ENCODE measurements at regions not wholly inside any gene's neighbourhood (a gene's known extent, or its start where the extent isn't known, plus 50 kb on each side); places are given as distances from the start of the nearest gene placed in this dataset.

GRCh38 chr16:9344508-9344907 lies 253.1 kb downstream of the HAPSTR1 start:
- no peaks in the 10 kb centered on the region for H3K27me3 Mint-ChIP-seq (ENCODE audit: low read depth)
- peaks cover 11% of the 10 kb centered on the region for H3K9me3 Mint-ChIP-seq
- peaks cover 13% of the 10 kb centered on the region for H3K4me1 Mint-ChIP-seq
- DNase-seq (ENCODE audit: low spot score) (no peak), ATAC-seq (no peak)
- CTCF ChIA-PET = no interaction called here
- TF ChIP-seq ELF4 (CRISPR knock-in tag; IDR thresholded peaks at IDR 0.05; ENCODE audit: low read depth) = no peak
- no peak for TF ChIP-seq ATF2 (CRISPR knock-in tag; IDR thresholded peaks at IDR 0.05; ENCODE audit: borderline replicate concordance, low read depth)
- TF ChIP-seq ZBTB43 (CRISPR knock-in tag; IDR thresholded peaks at IDR 0.05) = no peak
- TF ChIP-seq NR1H2 (CRISPR knock-in tag; IDR thresholded peaks at IDR 0.05) = no peak
- TF ChIP-seq ZNF121 (CRISPR knock-in tag; IDR thresholded peaks at IDR 0.05) = no peak
- TF ChIP-seq FOXK1 (CRISPR knock-in tag; IDR thresholded peaks at IDR 0.05) = no peak
- TF ChIP-seq FOXP4 (CRISPR knock-in tag; IDR thresholded peaks at IDR 0.05) = no peak
- TF ChIP-seq ZNF396 (CRISPR knock-in tag; IDR thresholded peaks at IDR 0.05; ENCODE audit: borderline replicate concordance) = no peak
- TF ChIP-seq RORB (CRISPR knock-in tag; IDR thresholded peaks at IDR 0.05) = no peak
- no peak overlapping the region for H3K4me3 Mint-ChIP-seq
- peaks cover 9% of the 10 kb centered on the region for H3K36me3 Mint-ChIP-seq
- no peak overlapping the region for H3K27ac Mint-ChIP-seq
- POLR2A ChIA-PET = no interaction called here

- no peak for ATAC-seq
- no peak for DNase-seq (ENCODE audit: low spot score)
- Mint-ChIP-seq H3K27me3 (ENCODE audit: low read depth) (no peaks in the 10 kb centered on the region), H3K4me1 (peaks cover 13% of the 10 kb centered on the region), H3K9me3 (peaks cover 13% of the 10 kb centered on the region), H3K4me3 (no peak overlapping the region), H3K27ac (no peak overlapping the region), H3K36me3 (peaks cover 14% of the 10 kb centered on the region)
- TF ChIP-seq OVOL2 (CRISPR knock-in tag; IDR thresholded peaks at IDR 0.05; ENCODE audit: borderline replicate concordance) (no peak), ZBTB43 (CRISPR knock-in tag; IDR thresholded peaks at IDR 0.05) (no peak), KAT7 (CRISPR knock-in tag; IDR thresholded peaks at IDR 0.05; ENCODE audit: borderline replicate concordance) (no peak), NR3C1 (CRISPR knock-in tag; conservative IDR thresholded peaks at IDR 0.05; ENCODE audit: low read depth) (no peak), CREM (CRISPR knock-in tag; IDR thresholded peaks at IDR 0.05) (no peak)
- ChIA-PET CTCF (no interaction called here), POLR2A (interaction anchor here (0.6 kb wide), 1 partner anchor 70 kb away, joined by 7 read pairs; no protein-coding TSS in a partner anchor)
Observed at GRCh38 chr16:9345046-9345445, 253.6 kb downstream of the HAPSTR1 start.

- Mint-ChIP-seq H3K36me3 (peaks cover 14% of the 10 kb centered on the region), H3K4me3 (no peak overlapping the region), H3K4me1 (peaks cover 13% of the 10 kb centered on the region), H3K27ac (no peak overlapping the region), H3K27me3 (ENCODE audit: low read depth) (no peaks in the 10 kb centered on the region), H3K9me3 (peaks cover 13% of the 10 kb centered on the region)
- no peak for ATAC-seq
- ChIA-PET POLR2A (no interaction called here), CTCF (no interaction called here)
- no peak for DNase-seq (ENCODE audit: low spot score)
- TF ChIP-seq NR3C1 (CRISPR knock-in tag; conservative IDR thresholded peaks at IDR 0.05; ENCODE audit: low read depth) (no peak), OVOL2 (CRISPR knock-in tag; IDR thresholded peaks at IDR 0.05; ENCODE audit: borderline replicate concordance) (no peak), CTCF (IDR thresholded peaks at IDR 0.05) (no peak), E2F1 (CRISPR knock-in tag; IDR thresholded peaks at IDR 0.05) (no peak), SMAD3 (CRISPR knock-in tag; IDR thresholded peaks at IDR 0.05; ENCODE audit: borderline replicate concordance) (no peak), CREB1 (CRISPR knock-in tag; IDR thresholded peaks at IDR 0.05) (no peak), GABPB1 (CRISPR knock-in tag; IDR thresholded peaks at IDR 0.05) (no peak), NR2C2 (CRISPR knock-in tag; IDR thresholded peaks at IDR 0.05) (no peak), TP53 (CRISPR knock-in tag; IDR thresholded peaks at IDR 0.05) (no peak), SOX15 (CRISPR knock-in tag; IDR thresholded peaks at IDR 0.05) (no peak)
Observed at GRCh38 chr16:9345880-9346279, 254.4 kb downstream of the HAPSTR1 start.

Measured in WTC11 (cell line).